MM.1S (cell line): ENCODE measurements at regions not wholly inside any gene's neighbourhood (a gene's known extent, or its start where the extent isn't known, plus 50 kb on each side); places are given as distances from the start of the nearest gene placed in this dataset.

Source experiments
- DNase-seq: peaks from one replicate; pipeline ENCODE4 v3.0.0-alpha.2; 2015
- H2AFZ ChIP-seq: fragments of 300-600 bp; sonication (generic); 2 replicates; pipeline ENCODE4 v1.6.0; 2016; ENCODE audit warnings: antibody characterized with exemption, low read length
- H3F3A ChIP-seq: fragments of 300-600 bp; sonication (generic); 2 replicates; pipeline ENCODE4 v1.6.1; 2016; ENCODE audit warnings: mild to moderate bottlenecking, antibody characterized with exemption, low read length, moderate library complexity, mixed read lengths; ENCODE audit not compliant: insufficient read depth
- H3K27ac ChIP-seq: fragments of 300-600 bp; sonication (generic); 2 replicates; pipeline ENCODE4 v1.5.1; 2016; ENCODE audit warnings: mild to moderate bottlenecking, low read length
- H3K27me3 ChIP-seq: fragments of 300-600 bp; sonication (generic); replicated peaks from 2 replicates; pipeline ENCODE4 v1.6.0; 2016; ENCODE audit warnings: low read length; ENCODE audit not compliant: insufficient read depth
- H3K36me3 ChIP-seq: fragments of 300-600 bp; sonication (generic); replicated peaks from 2 replicates; pipeline ENCODE4 v1.6.1; 2016; ENCODE audit warnings: mild to moderate bottlenecking, low read length, mixed read lengths; ENCODE audit not compliant: insufficient read depth
- H3K4me1 ChIP-seq: fragments of 300-600 bp; sonication (generic); 2 replicates; pipeline ENCODE4 v1.6.1; 2016; ENCODE audit warnings: low read length, mixed read lengths
- H3K4me2 ChIP-seq: fragments of 300-600 bp; sonication (generic); 2 replicates; pipeline ENCODE4 v1.6.0; 2016; ENCODE audit warnings: low read depth, low read length
- H3K4me3 ChIP-seq: fragments of 300-600 bp; sonication (generic); 2 replicates; pipeline ENCODE4 v1.5.1; 2016; ENCODE audit warnings: low read length, mixed read lengths
- H3K79me2 ChIP-seq: fragments of 300-600 bp; sonication (generic); 2 replicates; pipeline ENCODE4 v1.6.1; 2016; ENCODE audit warnings: mixed run types, low read length, mixed read lengths
- H3K9ac ChIP-seq: fragments of 300-600 bp; sonication (generic); 2 replicates; pipeline ENCODE4 v1.6.1; 2016; ENCODE audit warnings: low read length, mixed read lengths
- H3K9me2 ChIP-seq: fragments of 300-600 bp; sonication (generic); replicated peaks from 2 replicates; pipeline ENCODE4 v1.6.1; 2016; ENCODE audit warnings: mild to moderate bottlenecking, low read length, mixed read lengths; ENCODE audit not compliant: insufficient read depth
- H3K9me3 ChIP-seq: fragments of 300-600 bp; sonication (generic); replicated peaks from 2 replicates; pipeline ENCODE4 v1.6.1; 2016; ENCODE audit warnings: mild to moderate bottlenecking, low read length, mixed read lengths; ENCODE audit not compliant: insufficient read depth
- H4K20me1 ChIP-seq: fragments of 300-600 bp; sonication (generic); 2 replicates; pipeline ENCODE4 v1.6.1; 2016; ENCODE audit warnings: mild to moderate bottlenecking, low read length, moderate library complexity, mixed read lengths; ENCODE audit not compliant: insufficient read depth
- CTCF ChIP-seq: fragments of 300-600 bp; sonication (generic); IDR thresholded peaks from 2 replicates; pipeline ENCODE4 v1.5.1; 2016; ENCODE audit warnings: antibody characterized with exemption, low read length, mixed read lengths
- EZH2 ChIP-seq: fragments of 300-600 bp; sonication (generic); optimal IDR thresholded peaks from 2 replicates; pipeline ENCODE3; 2017; ENCODE audit warnings: low read depth, mild to moderate bottlenecking, antibody characterized with exemption, low read length, mixed read lengths
- EZH2phosphoT487 ChIP-seq: fragments of 300-600 bp; sonication (generic); IDR thresholded peaks from 2 replicates; pipeline ENCODE4 v1.6.1; 2018; ENCODE audit warnings: antibody characterized with exemption, low read length

GRCh38 chr2:78549766-78550165 is 475.7 kb upstream of the REG3G start:
- Histone ChIP-seq H3K9me2 (no peaks in the 10 kb centered on the region), H4K20me1 (no peaks in the 10 kb centered on the region), H3K79me2 (no peaks in the 10 kb centered on the region), H3K27me3 (no peaks in the 10 kb centered on the region), H3F3A (no peaks in the 10 kb centered on the region), H2AFZ (no peak overlapping the region), H3K4me1 (no peaks in the 10 kb centered on the region), H3K36me3 (no peaks in the 10 kb centered on the region), H3K27ac (no peak overlapping the region), H3K9ac (no peak overlapping the region), H3K4me2 (no peak overlapping the region), H3K4me3 (no peak overlapping the region), H3K9me3 (no peaks in the 10 kb centered on the region)
- TF ChIP-seq EZH2phosphoT487, result no peak
- TF ChIP-seq CTCF, result no peak
- no peak for TF ChIP-seq EZH2
- DNase-seq, result no peak

- no peak for DNase-seq
- no peaks in the 10 kb centered on the region for H4K20me1 ChIP-seq
- H3K4me1 ChIP-seq, result no peaks in the 10 kb centered on the region
- no peaks in the 10 kb centered on the region for H3K27me3 ChIP-seq
- no peaks in the 10 kb centered on the region for H3K79me2 ChIP-seq
- H3K9me2 ChIP-seq, result no peaks in the 10 kb centered on the region
- no peak overlapping the region for H3K4me3 ChIP-seq
- TF ChIP-seq EZH2phosphoT487, result no peak
- no peak for TF ChIP-seq CTCF
- no peak for TF ChIP-seq EZH2
- H3F3A ChIP-seq, result no peaks in the 10 kb centered on the region
- H2AFZ ChIP-seq, result no peak overlapping the region
- H3K36me3 ChIP-seq, result no peaks in the 10 kb centered on the region
- no peak overlapping the region for H3K27ac ChIP-seq
- H3K9me3 ChIP-seq, result no peaks in the 10 kb centered on the region
- no peak overlapping the region for H3K9ac ChIP-seq
- no peak overlapping the region for H3K4me2 ChIP-seq
Measured at GRCh38 chr2:78553866-78554647, 471.4 kb upstream of the REG3G start.

- no peak overlapping the region for H3K9ac ChIP-seq
- H2AFZ ChIP-seq, result no peak overlapping the region
- H3F3A ChIP-seq, result no peaks in the 10 kb centered on the region
- H3K9me3 ChIP-seq, result no peaks in the 10 kb centered on the region
- no peak overlapping the region for H3K4me2 ChIP-seq
- DNase-seq, result no peak
- no peaks in the 10 kb centered on the region for H3K4me1 ChIP-seq
- no peaks in the 10 kb centered on the region for H4K20me1 ChIP-seq
- no peaks in the 10 kb centered on the region for H3K36me3 ChIP-seq
- TF ChIP-seq EZH2 (no peak), EZH2phosphoT487 (no peak), CTCF (no peak)
- no peak overlapping the region for H3K27ac ChIP-seq
- H3K27me3 ChIP-seq, result no peaks in the 10 kb centered on the region
- no peaks in the 10 kb centered on the region for H3K79me2 ChIP-seq
- no peak overlapping the region for H3K4me3 ChIP-seq
- H3K9me2 ChIP-seq, result no peaks in the 10 kb centered on the region
Measured at GRCh38 chr2:78561876-78562275, 463.6 kb upstream of the REG3G start.
